Stimulated activated CD4-positive, alpha-beta T cell treated with anti-CD3 and anti-CD28 coated beads, Interleukin-1b, Interleukin-23, amount 100 ng/mL, for 1 hour (primary cell): ENCODE measurements at regions not wholly inside any gene's neighbourhood (a gene's known extent, or its start where the extent isn't known, plus 50 kb on each side); places are given as distances from the start of the nearest gene placed in this dataset.

ENCODE experiments used
- DNase-seq, 2 donors: peaks; one replicate each; pipeline ENCODE4 v3.0.0-alpha.2; 2020; ENCODE audit warnings: low read depth in 2 of 2

DNA sequence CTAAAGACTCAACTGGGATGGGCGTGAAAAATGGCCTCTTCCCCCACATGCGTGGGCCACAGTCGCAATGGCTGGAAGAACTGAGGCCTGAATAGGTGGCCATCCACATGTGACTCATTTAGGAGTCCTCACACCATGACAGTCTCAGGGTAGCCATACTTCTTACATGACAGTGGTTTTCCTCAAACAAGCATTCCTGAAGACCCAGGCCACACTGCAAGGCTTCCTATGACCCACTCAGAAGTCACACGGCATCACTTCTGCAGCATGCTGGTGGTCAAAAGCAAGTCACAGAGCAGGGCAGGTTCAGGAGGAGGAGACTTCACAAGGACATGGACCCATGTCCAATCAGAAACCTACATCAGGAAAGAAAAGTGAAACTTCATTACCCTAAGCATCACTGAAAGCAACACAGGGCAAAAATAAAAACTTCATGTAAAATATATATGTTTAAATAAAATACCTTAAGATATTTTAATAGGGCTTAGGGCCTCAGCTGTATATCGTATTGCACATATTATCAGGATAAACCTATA, 257.1 kb downstream of the OPA1 start:
- no peak for DNase-seq

DNA sequence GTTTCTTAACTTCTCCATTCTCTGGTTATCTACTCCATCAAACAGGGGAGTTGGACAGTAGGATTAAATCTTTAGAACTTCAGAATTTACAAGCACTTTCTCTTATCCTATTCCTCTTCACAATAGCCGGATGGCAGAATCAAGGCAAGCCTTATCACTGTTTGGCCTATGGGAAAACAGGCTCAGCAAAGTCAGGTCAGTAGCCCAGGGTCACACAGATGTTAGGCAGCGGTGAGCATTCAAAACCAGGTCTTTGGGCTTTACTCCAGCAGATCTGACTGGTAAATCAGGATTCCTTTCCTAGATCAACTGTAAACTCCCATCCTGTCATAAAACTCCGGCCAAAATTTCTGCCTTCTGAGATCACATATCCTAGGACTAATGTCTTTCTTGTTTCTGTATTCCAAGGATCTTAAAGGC, 258.4 kb downstream of the OPA1 start:
- no peak for DNase-seq

DNA sequence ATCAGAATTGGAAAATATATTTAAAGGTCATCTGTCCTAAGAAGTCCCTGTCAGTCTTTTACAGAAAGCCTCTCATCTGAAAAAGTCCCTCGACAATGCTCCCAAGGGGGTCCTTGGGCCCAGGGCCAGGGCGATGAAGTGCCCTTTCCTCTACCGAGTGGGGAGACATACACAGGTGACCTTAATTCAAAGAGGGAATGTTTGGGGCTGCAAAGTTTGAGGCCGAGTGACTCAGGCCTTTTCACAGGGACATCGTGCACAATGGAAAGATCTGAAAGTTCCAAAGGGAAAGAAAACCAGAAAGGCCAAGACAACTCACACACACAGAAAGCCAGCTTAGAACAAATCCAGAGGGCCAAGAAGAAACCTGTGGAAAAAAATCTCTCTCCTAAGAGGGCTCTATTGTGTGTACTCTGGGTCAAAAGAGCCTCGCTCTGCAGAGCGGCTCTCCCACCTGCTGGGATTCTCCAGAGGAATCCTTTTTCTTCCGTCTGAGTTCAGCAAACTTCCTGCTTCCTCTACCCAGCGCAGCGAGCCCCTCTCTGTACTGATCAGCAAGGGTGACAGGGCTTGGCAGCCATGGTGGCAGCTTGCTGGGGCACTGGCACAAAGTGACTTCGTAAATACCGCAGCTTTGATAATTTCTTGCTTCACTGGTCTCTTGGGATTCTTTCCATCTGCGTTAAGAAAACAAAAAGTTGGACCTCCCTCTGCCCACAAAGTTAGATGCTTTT, 259.1 kb downstream of the OPA1 start:
- no peak for DNase-seq

DNA sequence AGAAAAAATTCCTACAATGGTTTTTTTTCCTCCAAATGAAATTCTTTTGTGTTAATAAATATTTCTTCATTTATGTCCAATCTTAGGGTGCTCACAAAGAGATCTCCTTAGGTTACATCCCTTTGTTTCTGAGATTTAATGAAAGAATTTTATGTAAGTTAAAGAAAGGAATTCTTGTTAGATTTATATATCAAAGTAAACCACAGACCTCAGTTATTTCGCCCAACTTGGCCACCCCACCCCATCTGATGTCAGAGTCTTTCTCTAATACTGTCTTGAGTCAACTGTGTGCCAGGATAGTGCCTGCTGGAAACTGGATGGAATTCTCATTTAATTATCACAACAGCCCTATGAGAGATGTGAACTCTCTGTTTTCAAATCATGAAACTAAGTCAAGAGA, 259.9 kb downstream of the OPA1 start:
- DNase-seq: no peak

DNA sequence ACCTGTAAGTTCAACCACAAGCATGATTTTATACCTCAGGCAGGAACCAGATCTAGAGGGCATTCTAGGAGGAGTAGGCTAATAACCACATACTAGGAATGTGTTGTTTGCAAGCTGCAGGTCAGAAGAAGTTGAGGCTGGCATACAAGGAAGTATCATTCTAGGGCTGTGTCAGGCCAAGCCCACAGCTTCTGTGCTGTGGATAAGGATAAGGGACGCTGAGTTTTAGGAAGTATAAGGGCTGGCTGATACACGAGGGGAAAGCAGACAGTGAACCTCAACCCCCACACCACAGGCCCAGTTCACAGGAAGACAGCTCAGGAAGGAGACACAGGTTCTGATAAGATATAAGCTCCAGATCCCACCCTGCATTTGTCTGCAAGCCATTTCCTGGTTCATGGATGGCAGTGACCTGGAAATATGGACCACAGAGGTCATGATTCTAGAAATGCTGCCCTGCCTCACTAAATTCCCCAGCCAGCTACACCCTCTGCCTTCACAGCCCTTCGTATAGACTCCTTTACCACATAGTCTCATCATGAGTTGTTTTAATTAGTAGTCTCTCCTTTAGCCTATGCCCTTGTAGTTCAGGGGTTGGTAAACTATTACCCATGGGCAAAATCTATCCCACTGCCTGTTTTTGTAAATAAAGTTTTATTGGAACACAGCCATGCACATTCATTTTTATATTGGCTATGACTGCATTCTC, 260.7 kb downstream of the OPA1 start:
- DNase-seq: no peak

DNA sequence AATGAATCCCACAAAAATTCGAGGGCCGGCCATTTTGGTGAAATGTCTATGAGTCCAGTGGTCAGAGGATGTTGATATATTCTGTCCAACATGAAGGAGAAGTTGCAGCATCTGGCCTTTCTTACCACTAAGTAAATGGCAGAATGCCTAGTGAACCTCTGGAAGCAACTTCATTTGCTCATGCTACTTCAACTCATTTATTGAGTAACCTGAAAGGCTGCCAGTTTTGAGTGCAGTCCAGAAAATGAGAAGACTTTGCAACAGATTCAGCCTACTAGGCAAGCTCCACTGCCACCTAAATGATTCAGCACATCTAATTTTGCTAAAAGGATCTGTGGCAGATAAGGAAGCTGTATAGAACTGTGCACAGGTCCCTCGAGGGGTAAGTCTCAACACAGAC, 265.0 kb downstream of the OPA1 start:
- no peak for DNase-seq

DNA sequence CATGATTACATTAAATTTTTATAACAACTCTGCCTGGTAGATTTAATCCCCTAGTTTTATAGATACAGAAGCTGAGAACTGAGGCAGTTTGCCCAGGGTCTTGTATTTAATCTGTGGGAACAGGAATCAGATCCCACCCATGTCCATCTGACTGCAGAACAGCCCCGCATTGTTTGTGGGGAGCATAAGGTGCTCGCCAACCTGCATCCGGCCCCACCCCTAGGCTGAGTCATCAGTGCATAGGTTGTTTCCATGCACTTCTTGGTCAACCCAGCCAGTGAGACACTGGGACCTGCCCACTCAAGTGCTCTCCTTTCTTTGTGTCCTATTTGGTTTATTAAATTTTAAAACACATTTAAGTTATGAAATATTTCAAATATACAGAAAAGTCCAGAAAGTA, 266.2 kb downstream of the OPA1 start:
- DNase-seq: no peak

DNA sequence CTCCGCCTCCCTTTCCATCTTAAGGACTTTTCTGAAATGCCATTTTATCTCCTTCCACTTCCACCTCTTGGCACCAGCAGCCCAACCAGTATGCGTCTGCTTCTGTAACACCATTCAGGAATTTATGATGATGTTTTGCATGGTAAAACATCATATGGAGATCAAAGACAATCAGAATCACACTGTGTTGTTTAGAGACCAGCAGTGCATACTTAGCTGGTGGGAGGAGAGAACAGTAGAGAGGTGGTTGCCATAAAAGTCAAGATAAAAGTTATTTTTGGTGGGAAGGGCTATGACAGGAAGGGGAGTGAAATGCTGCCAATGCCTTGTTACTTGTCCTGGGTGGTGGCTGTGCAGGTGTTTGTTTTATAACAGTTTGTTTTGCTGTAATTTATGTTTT, 268.0 kb downstream of the OPA1 start:
- no peak for DNase-seq

DNA sequence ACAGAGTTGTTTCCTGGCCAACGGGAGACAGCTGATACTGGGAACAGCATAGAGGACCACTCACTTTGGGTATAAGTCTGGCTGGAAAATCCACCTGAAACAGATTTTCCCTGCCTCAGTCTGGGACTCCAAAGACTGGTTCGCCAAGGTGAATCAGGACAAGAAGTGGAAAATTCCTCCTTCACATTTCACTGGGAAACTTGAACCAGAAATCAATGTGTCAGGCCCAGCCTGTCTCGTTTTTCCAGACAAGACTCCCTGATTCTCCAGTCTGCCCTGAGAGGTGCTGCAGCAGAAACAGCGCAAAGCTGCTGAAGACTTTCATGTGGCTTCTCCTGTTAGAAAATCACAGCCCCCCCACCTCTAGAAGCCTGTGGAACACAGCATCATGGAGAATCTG, 269.8 kb downstream of the OPA1 start:
- no peak for DNase-seq

DNA sequence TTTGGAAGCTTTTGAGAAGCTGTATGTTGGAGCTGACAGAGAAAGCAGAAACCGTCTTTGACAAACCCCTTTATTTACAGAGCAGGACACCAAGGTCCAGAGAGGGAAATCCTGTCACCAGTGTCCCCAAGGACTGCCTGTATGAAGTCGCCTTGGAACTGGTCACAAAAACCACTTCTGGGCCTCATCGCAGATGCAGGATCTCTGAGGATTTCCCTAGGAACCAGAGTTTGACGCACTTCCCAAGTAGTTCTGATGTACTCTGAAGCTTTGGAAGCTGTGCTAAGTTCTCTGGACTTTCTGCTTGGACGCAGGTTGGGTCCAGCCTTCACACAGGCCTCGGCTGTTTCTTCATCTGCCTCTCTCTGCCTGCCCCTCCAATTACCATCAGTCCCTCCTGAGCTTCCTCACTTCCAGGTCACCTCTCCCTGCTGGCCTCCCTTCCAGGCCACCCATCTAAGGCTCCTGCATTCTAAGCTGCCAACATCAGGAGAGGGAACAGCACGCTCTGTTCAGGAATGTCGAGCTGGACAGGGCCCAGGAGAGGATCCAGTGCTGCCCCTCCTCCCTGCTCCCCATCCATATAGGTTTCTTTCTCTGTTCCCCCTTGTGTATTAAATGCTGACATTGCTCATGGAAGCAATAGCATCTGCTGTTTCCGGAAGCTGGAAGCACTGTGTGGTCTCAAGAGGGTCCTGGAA, 270.8 kb downstream of the OPA1 start:
- no peak for DNase-seq

DNA sequence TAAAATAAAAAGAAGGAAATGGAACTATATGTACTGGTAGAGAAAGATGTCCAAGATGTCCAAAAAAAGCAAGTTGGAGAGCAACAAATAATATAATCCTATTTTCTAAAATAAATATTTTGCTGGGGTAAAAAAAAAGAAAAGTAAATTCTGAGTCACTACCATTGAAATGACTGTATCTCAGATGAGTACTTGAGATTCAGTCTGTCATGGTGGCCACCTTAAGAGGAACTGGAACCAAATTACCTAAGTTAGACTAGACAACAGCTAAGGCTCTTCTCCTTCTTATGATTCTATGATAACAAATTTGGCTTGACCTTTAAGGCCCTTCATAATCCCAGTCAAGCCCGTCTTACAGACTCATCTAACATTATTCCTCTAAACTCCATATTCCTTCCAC, 270.6 kb upstream of the HES1 start:
- DNase-seq: no peak

DNA sequence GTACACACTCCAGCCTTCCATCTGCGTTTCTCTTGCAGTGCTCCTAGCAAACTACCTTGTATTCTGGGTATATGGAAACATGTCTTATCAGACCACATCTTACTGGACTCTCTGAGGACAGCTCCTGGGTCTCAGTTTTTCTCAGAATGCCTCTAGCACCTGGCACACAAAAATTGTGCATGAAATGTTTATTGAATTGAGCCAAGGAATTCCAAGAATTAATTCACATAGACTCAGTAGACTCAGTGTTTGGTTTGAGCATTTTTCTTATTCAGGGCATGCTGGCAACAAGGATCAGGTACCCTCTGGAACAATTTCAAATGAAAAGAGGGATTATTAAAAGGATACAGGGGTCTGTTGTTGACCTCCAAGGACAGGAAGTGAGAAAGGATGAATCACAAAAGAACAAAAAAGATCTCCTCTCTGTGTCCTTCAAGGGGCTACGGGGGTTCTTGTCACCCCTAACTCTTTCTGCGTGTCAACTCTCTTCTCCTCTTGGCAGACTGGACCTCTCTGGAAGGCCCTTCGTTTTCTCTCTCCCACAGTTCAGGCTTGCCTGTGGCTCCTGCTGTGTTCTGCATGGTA, 270.0 kb upstream of the HES1 start:
- no peak for DNase-seq

DNA sequence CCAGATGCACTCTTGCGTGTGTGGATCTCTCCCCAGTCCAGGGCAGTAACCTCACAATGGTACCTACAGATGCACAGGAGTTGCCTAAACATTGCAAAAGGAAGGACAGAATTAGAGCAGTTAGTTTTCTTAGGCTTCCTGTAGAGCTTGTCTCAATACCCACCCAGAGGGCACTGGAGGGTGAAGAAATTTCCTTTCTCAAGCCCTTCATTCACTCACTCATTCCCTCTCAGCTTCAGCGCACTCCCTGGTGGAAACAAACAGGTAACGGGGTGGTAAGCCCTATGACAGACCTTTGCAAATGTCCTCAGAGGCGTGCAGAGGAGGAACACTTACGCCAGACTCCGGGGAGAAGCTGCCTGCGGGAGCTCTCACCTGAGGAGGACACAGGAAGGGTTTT, 267.4 kb upstream of the HES1 start:
- no peak for DNase-seq

DNA sequence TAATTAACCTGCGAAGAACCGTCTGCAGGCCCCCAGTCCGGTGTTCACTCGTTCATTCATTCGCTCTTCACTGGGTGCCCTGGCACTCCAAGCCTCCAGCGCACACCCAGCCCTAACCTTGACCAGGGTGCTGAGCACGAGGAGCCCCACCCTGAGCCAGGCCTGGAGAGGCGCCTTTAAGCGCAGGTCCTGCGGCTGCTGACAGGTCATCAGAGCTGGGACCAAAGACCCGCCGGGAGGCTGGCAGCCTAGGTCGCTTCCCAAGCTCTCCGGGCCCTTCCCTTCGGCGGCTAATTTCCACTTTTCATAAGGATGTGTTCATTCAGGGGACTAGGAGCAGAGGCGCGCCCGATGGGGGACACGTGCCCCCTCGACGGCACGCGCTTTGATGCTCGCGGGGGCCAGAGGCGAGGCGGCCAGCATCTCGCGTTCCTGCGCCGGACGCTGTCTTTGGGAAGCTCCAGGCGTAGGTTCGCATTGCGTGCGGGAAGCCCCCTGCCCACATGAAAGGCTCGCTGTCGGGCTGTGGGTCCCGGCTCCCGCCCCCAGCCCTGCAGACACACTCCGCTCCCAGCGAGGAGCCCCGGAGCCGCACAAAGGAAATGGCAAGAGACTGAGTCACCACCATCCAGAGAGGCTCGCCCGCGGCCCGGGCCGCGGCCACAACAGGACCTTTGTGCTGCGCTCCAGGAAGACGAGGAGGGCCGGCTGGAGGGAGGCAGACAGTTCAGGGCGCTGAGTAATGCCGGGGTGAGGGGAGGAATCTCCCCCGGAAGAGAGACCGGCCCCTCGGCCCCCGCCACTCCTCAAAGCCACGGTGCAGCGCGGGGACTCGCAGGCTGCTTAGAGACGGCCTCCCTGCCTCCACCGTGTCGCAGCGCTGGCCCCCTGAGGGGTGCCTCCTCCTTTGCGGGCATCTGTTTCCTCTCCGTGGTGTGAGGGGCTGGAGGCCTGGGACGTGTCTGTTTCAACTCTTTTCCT, 266.4 kb upstream of the HES1 start:
- DNase-seq: no peak

DNA sequence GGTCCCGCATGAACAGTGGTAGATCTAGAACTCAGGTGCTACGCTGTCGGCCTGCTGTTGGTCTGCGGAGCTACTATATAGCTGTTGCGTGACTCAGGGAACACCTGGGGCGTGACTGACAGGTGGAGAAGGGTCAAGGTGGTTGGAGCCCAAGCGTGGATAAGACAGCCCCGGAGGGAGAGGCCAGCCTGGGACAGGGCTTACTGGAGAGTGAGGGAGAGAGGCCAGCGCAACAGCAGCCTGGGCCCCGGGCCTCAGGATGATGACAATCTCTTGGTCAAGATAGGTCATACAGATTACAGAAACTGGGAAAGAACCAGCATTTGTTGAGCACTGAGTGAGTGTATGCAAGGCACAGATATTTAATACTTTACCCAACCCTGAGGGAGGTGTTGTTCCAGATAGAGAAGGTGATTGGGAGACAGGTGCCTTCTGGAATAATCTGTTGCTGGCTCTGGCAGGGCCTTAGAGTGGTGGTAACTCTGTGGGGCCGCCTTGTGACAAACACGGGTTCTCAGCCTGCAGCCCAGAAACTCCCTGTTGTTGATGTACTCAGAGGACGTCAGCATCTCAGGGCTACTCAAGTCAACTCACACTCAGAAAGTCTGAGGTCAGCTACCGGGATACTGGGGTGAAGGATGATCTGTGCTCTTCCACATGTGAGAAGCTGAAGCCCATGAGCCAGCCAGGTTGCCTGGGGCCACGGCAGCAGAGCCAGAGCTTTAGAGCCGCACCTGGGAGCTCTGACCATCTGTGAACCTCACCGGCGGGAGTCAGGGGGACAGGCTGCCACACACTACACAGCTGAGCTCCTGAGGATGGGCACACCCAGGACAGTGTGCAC, 265.4 kb upstream of the HES1 start:
- DNase-seq: no peak

DNA sequence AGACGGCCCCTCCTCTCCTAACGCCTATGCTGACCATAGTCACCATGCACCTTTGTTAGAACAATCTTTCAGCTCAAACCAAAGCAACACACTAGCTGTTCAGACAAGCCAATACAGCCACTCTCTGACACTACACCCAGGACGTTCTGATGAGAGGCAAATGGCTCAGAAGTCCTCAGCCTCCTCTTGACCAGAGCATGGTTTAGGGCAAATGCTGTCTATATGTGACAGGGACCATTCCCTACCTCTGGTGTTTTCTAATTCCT, 264.8 kb upstream of the HES1 start:
- no peak for DNase-seq

DNA sequence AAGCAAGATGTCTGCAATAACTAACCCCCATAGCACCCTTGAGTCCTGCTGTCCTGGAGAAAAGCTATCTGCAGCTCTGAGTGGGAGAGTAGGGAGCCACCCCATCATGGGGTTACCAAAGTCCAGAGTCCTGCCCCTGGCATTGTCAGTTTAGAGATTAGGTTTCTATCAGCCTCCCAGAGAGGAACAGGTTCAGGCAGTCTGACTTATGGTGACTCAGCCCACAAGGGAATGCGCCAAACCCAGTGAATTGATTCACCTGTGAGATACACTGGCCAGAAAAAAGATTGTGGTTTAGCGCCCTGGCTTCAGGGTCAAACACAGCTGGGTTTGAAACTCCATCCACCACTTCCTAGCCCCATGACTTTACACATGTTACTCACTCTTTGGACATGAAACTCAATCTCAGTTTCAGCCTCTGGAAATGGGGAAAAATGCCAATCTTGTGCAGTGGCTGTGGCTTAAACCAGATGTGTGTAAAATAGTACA, 263.6 kb upstream of the HES1 start:
- no peak for DNase-seq

DNA sequence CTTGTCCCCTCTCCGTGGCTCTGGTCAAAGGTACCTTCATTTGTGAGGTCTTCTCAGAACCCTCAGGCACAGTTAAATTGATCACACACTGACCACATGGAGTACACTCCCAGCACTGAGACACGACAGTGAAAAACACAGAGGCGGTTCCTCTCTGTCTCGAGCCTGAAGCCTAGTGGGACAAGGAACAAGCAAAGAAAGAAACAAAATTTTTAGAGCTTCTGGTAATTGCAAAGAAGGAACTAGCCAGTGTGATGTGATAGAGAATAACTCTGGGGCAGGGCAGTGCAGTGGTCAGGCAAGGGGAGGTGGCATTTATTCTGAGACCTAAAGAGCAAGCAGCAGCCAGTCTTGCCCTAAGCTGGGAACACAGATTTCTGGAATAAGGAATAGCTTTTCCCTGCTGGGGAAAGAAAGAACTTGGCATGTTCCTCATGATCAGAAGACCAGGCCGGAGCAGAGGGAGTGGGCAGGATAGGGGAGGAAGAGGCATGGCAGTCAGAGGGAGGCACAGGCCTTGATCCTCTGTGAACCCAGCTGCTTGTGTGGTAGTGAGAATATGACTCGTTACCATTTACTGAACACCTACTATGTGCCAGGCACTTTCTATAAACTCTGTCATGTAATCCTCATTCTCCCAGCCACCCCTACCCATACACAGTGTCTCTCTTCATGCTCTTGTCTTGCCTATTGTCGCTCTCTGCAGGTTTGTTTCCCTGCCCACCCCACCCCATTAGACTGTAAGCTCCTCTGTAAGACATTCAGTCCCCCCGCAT, 262.3 kb upstream of the HES1 start:
- DNase-seq: no peak

DNA sequence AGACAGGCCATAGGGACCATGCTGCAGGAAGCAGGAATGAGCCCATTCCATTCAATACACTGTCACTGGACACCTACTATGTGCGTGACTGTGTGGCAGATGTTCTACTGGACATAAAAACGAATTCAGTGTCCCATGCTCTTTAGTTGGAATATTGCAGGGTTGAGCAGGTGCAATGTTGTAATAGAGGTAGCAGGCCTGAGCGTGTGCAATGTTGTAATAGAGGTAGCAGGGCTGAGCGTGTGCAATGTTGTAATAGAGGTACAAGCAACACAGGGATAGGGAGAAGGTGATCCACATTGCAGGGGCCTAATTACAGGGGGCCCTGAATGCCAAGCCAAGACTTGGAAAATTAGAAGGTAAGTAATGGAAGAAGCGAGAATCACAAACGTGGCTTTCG, 261.4 kb upstream of the HES1 start:
- DNase-seq: no peak
